ENCODE measurements at regions not wholly inside any gene's neighbourhood (a gene's known extent, or its start where the extent isn't known, plus 50 kb on each side); places are given as distances from the start of the nearest gene placed in this dataset.
A peak's percentile ranks its signal among the peaks of the same experiment; 100 is the strongest.

GRCh38 chr2:128371648-128372345 lies 53.1 kb upstream of the HS6ST1 start:
- DNase-seq: peak in 1 of 3 donors; percentile 43
- Histone ChIP-seq H3K27ac (no peak overlapping the region), H3K36me3 (no peaks in the 10 kb centered on the region), H3K4me3 (no peak overlapping the region), H3K27me3 (no peaks in the 10 kb centered on the region), H3K4me1 (peaks cover 0 to 27% (median 0%) of the 10 kb centered on the region in 4 donors), H3K9me3 (no peaks in the 10 kb centered on the region)
- TF ChIP-seq CTCF (IDR thresholded peaks at IDR 0.05) (no peak), POLR2A (IDR thresholded peaks at IDR 0.05) (no peak)

GRCh38 chr2:128372621-128373341 lies 54.1 kb upstream of the HS6ST1 start:
- Histone ChIP-seq H3K36me3 (no peaks in the 10 kb centered on the region), H3K9me3 (no peaks in the 10 kb centered on the region), H3K27me3 (no peaks in the 10 kb centered on the region), H3K27ac (no peak overlapping the region), H3K4me1 (peaks cover 0 to 27% (median 0%) of the 10 kb centered on the region in 4 donors), H3K4me3 (no peak overlapping the region)
- peak in 2 of 3 donors; percentile 50 to 59 for DNase-seq
- TF ChIP-seq POLR2A (IDR thresholded peaks at IDR 0.05) (no peak), CTCF (IDR thresholded peaks at IDR 0.05) (no peak)

- Histone ChIP-seq H3K36me3 (no peaks in the 10 kb centered on the region), H3K4me3 (no peak overlapping the region), H3K4me1 (peaks cover 0 to 31% (median 0%) of the 10 kb centered on the region in 4 donors), H3K27ac (peak overlapping the region in 2 of 4 donors; percentile 49 to 62), H3K9me3 (no peaks in the 10 kb centered on the region), H3K27me3 (no peaks in the 10 kb centered on the region)
- TF ChIP-seq POLR2A (IDR thresholded peaks at IDR 0.05): no peak
- no peak for TF ChIP-seq CTCF (IDR thresholded peaks at IDR 0.05)
- peak in 2 of 3 donors; percentile 30 to 42 for DNase-seq
Observed at GRCh38 chr2:128373451-128374000, 54.9 kb upstream of the HS6ST1 start.

GRCh38 chr2:128374001-128374710 lies 55.5 kb upstream of the HS6ST1 start:
- Histone ChIP-seq H3K4me3 (no peak overlapping the region), H3K36me3 (no peaks in the 10 kb centered on the region), H3K27me3 (no peaks in the 10 kb centered on the region), H3K9me3 (no peaks in the 10 kb centered on the region), H3K27ac (peak overlapping the region in 3 of 4 donors; percentile 49 to 69 (median 62)), H3K4me1 (peaks cover 0 to 36% (median 0%) of the 10 kb centered on the region in 4 donors)
- TF ChIP-seq CTCF (IDR thresholded peaks at IDR 0.05): no peak
- TF ChIP-seq POLR2A (IDR thresholded peaks at IDR 0.05): no peak
- DNase-seq: peak in 2 of 3 donors; percentile 47 to 51

GRCh38 chr2:128374711-128375413 lies 56.2 kb upstream of the HS6ST1 start:
- Histone ChIP-seq H3K9me3 (no peaks in the 10 kb centered on the region), H3K27me3 (no peaks in the 10 kb centered on the region), H3K4me3 (no peak overlapping the region), H3K36me3 (no peaks in the 10 kb centered on the region), H3K4me1 (peaks cover 0 to 43% (median 0%) of the 10 kb centered on the region in 4 donors), H3K27ac (peak overlapping the region in 3 of 4 donors; percentile 49 to 69 (median 62))
- peak in 1 of 3 donors; percentile 39 for DNase-seq
- TF ChIP-seq POLR2A (IDR thresholded peaks at IDR 0.05) (no peak), CTCF (IDR thresholded peaks at IDR 0.05) (no peak)

Measured in Peyer's patch (tissue), 4 donors.